Activated T-cell treated with anti-CD3 and anti-CD28 coated beads for 4 hours (primary cell): ENCODE measurements at regions not wholly inside any gene's neighbourhood (a gene's known extent, or its start where the extent isn't known, plus 50 kb on each side); places are given as distances from the start of the nearest gene placed in this dataset.
"Not testable (repeated sequence)": the region's sequence is repeated elsewhere in the genome, so short reads cannot be mapped to it uniquely, and the experiment has no call there.

Experiments used
- DNase-seq: peaks from one replicate; pipeline ENCODE4 v3.0.0-alpha.2; 2020

DNA sequence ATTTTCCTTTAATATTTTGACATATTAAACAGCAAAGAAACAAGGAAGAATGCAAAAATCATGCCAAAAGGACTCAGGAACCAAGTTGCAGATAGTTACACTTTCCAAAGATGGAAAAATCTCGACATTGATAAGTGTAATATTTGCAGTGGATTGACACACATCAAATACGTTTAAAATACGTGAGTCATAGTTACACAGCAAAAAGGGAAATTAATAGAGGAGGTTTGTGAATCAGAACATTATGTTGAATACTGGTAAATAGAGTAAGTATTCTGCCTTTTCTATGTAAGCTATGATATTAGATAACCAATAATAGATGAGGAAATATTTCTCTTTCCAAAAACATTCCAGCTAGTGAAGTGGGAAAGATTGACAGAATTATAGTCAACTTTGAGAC, 1761.3 kb upstream of the IGFBP7 start:
- DNase-seq, result no peak

DNA sequence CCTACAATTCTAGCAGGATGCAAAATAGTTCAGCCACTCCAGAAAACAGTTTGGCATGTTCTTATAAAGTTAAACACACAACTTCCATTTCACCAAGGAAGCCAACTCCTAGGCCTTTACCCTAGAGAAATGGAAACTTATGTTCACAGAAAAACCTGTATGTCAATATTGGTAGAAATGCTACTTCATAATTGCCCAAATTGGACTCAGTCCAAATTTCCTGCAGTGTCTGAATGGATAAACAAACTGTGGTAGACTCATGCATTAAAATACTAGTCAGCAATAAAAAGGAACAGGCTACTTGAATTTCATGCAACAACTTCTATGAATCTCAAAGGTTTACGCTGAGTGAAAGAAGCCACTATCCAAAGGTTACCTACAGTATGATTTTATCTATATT, 1738.8 kb upstream of the IGFBP7 start:
- DNase-seq, result no peak

GRCh38 chr4:58843455-58843854, 1733.3 kb upstream of the IGFBP7 start:
- DNase-seq, result no peak

GRCh38 chr4:58833126-58833525, 1722.9 kb upstream of the IGFBP7 start:
- DNase-seq, result no peak

- no peak for DNase-seq
Observed at GRCh38 chr4:58825278-58825677, 1715.1 kb upstream of the IGFBP7 start.

DNA sequence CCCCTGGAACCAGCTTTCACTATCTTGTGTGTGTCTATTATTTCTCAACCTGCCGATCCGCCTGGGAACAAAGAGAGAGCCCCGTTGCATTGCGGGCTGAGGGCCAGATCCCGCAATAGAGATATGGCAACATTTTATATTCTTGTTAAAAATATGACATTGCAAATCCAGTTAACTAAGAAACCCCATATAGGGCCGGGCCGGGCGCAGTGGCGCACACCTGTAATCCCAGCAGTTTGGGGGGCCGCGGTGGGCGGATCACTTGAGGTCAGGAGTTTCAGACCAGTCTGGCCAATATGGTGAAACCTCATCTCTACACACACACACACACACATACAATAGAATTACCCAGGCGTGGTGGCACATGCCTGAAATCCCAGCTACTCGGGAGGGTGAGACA, 1708.4 kb upstream of the IGFBP7 start:
- DNase-seq, result not testable (repeated sequence)

GRCh38 chr4:58809948-58810347, 1699.8 kb upstream of the IGFBP7 start:
- no peak for DNase-seq

GRCh38 chr4:58809366-58809765, 1699.2 kb upstream of the IGFBP7 start:
- DNase-seq, result no peak

DNA sequence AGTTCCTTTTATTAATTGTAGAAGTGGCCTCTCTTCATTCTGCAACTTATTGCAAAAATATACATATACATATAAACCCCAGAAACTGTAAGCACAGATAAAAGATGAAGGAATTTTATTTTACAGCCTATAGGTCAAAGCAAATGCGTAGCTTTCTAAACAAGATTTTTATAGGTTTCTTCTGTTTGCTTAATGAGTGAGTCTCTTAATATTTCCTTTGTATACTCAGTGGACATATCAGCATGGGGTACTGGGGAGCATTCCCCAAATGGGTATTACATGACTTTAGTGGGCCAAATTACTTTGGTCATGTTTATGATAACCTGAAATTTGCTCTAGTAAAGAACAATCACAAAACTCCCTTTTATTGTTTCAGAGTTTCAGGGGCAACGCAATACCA, 1698.6 kb upstream of the IGFBP7 start:
- no peak for DNase-seq

GRCh38 chr4:58807843-58808615, 1697.8 kb upstream of the IGFBP7 start:
- no peak for DNase-seq

DNA sequence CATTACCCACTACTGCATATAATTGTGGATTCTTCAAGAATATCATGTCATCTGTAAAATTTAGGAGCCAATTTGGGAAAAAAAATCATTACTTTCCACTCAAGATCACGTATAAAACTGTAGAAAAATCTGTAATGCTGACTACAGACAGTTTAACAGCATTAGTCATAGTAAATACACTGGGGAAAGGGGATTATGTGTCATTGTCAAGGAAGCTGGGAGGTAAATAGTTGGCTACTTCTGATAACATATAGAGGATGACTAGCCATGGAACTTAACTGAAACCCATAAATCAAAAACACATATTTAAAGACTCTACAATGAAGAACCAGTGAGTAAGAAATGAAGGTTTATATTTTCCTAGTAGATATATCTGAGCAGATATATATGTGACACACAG, 1666.4 kb upstream of the IGFBP7 start:
- DNase-seq, result no peak

- no peak for DNase-seq
Observed at GRCh38 chr4:58767598-58767997, 1657.4 kb upstream of the IGFBP7 start.

GRCh38 chr4:58766763-58767162, 1656.6 kb upstream of the IGFBP7 start:
- no peak for DNase-seq

- DNase-seq, result no peak
Observed at GRCh38 chr4:58761563-58761962, 1651.4 kb upstream of the IGFBP7 start.

DNA sequence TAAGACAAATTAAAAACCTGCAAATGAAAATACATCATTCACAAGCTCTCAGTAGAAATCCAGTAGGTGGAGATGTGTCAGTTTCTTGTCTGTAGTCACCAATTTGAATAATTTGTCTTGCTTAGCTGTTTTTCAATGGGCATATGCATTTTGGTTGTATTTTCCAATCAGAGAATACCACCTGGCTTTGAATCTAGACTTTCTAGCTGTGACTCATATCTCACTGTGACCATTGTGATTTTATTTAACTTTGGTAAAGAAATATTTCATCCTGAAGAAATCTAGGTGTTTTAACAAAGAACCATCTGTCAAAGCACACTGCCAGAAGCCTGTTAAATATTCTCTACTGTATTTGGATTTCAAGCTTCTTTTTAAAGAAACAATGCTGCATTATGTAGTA, 1650.6 kb upstream of the IGFBP7 start:
- no peak for DNase-seq

- no peak for DNase-seq
Observed at GRCh38 chr4:58760100-58760499, 1649.9 kb upstream of the IGFBP7 start.

GRCh38 chr4:58749206-58749605, 1639.0 kb upstream of the IGFBP7 start:
- DNase-seq, result no peak

DNA sequence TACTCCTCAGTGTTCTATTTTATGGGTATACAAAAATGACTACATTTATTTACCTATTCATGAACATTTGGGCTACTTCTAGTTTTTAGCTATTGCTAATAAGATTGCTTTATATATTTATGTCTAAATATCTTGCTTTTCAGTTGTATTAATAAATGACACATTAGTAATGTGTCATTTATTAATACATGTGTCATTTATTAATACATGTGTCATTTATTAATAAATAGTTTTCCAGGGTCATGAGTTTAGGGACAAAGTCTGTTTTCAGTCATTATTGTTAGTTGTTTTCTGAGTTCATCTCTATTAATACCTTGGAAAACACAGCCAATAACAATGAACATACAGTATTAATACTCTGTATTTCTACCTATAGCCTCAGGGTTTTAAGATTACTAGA, 1630.7 kb upstream of the IGFBP7 start:
- DNase-seq, result no peak

- no peak for DNase-seq
Observed at GRCh38 chr4:58739275-58739674, 1629.1 kb upstream of the IGFBP7 start.

- no peak for DNase-seq
Observed at GRCh38 chr4:58738375-58738774, 1628.2 kb upstream of the IGFBP7 start.

- no peak for DNase-seq
Observed at GRCh38 chr4:58734030-58734674, 1624.0 kb upstream of the IGFBP7 start.

- no peak for DNase-seq
Observed at GRCh38 chr4:58732973-58733372, 1622.8 kb upstream of the IGFBP7 start.

- no peak for DNase-seq
Observed at GRCh38 chr4:58723954-58724353, 1613.8 kb upstream of the IGFBP7 start.

DNA sequence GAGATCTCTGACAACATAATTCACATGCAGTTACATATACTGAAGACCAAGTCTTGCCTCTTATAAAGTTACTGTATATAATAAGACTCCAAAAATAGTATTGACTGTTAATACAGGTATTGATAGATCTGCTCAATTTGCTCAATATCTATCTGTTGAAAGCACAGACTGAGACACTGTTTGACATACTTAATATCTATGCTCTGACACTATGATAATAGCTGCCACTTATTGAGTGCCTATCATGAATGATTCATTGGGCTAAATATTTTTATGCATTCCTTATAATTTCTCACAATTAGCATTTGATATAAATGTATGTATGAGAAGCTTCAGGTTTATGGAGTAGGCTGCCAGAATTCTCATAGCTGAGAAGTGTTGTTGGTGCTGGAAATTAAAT, 1600.9 kb upstream of the IGFBP7 start:
- no peak for DNase-seq

- no peak for DNase-seq
Observed at GRCh38 chr4:58688568-58688967, 1578.4 kb upstream of the IGFBP7 start.
